GM18951 (cell line): ENCODE measurements at regions not wholly inside any gene's neighbourhood (a gene's known extent, or its start where the extent isn't known, plus 50 kb on each side); places are given as distances from the start of the nearest gene placed in this dataset.
"Not testable (repeated sequence)": the region's sequence is repeated elsewhere in the genome, so short reads cannot be mapped to it uniquely, and the experiment has no call there.

ENCODE experiments used
- POLR2A ChIP-seq: IDR thresholded peaks from 4 replicates; pipeline ENCODE4 v1.6.1; 2011; ENCODE audit warnings: mild to moderate bottlenecking; ENCODE audit not compliant: insufficient read length, insufficient read depth; ENCODE audit errors: extremely low read depth
- in situ Hi-C: fragments of 300-500 bp; cut with MboI; formaldehyde crosslinking; loops from one replicate; pipeline ENCODE4 v1.12.0; 2022; ENCODE audit warnings: low sequenced_read_pairs, mixed read lengths, inconsistent platforms; ENCODE audit not compliant: unreplicated experiment

- in situ Hi-C loops: no loop called here
- no peak for TF ChIP-seq POLR2A
Observed at GRCh38 chr13:24613755-24614154, 66.5 kb upstream of the ATP12A start.

GRCh38 chr13:24614306-24615080 is 65.7 kb upstream of the ATP12A start:
- no peak for TF ChIP-seq POLR2A
- in situ Hi-C loops: no loop called here

DNA sequence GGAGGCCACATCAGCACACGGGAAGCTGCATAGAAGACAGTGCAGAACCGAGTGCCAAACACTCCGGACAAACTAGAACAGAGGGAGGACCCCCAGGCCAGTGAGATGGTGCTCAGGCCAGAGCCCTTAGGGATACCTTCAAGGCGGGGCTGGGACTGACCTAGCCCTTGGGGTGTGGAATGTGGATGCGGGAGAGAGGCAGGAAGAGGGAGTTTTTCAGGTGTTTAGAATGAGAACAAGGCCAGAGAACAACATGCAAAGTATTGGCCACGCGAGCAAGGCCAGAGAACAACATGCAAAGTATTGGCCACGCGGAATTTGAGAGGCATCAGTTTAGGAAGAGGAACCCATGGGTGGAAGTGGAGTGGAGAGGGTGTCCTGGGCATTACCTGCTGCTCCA is 65.1 kb upstream of the ATP12A start:
- no peak for TF ChIP-seq POLR2A

DNA sequence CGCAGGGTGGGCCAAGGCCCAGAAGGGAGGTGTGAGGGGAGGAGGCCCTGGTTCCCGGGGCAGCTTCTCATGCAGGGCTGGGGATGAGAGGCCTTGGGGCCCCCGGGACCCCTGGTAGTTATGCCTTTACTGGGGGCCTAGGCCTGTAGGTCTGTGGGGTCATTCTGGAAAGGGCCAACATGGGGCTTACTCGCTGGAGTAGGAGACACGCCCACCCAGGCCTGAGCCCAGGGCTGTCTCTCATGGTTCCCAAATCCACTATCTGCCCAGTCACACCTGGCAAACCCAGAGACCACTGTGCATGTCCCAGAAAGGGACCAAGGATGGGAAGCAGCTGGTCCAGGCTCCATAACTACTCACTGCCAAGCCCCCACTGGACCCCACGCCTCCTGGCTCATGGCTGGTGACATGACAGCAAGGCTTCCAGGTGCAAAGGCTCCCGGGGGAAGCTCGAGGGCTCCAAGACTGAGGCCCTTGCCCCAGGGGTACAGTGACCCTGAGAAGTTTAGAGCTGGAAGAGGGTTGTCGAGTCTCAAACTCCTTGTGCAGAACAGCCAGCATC is 64.2 kb upstream of the ATP12A start:
- no peak for TF ChIP-seq POLR2A
- in situ Hi-C loops: no loop called here

More for the DNA sequence above, 65.1 kb upstream of the ATP12A start:
- in situ Hi-C loops: no loop called here

DNA sequence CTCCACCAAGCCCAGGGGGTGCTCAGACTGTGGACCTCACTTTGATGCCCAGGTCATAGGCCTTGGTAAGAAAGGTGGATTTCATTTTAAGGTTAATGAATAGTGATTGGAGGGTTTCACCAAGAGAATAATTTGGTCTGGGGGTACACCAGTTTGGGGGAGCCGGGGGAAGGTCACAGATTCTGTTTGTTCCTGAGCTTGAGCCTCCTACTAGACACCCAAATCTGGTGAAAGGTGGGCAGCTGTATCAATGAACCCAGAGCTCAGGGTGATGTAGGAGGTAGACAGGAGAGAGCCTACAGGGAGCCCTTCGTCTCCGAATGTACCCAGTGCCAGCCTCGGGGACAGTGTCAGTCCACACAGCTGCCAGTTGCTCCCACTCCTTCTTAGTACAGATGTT is 63.7 kb upstream of the ATP12A start:
- TF ChIP-seq POLR2A: no peak
- in situ Hi-C loops: no loop called here

- TF ChIP-seq POLR2A: no peak
- in situ Hi-C loops: no loop called here
Observed at GRCh38 chr13:24617256-24618010, 62.8 kb upstream of the ATP12A start.

DNA sequence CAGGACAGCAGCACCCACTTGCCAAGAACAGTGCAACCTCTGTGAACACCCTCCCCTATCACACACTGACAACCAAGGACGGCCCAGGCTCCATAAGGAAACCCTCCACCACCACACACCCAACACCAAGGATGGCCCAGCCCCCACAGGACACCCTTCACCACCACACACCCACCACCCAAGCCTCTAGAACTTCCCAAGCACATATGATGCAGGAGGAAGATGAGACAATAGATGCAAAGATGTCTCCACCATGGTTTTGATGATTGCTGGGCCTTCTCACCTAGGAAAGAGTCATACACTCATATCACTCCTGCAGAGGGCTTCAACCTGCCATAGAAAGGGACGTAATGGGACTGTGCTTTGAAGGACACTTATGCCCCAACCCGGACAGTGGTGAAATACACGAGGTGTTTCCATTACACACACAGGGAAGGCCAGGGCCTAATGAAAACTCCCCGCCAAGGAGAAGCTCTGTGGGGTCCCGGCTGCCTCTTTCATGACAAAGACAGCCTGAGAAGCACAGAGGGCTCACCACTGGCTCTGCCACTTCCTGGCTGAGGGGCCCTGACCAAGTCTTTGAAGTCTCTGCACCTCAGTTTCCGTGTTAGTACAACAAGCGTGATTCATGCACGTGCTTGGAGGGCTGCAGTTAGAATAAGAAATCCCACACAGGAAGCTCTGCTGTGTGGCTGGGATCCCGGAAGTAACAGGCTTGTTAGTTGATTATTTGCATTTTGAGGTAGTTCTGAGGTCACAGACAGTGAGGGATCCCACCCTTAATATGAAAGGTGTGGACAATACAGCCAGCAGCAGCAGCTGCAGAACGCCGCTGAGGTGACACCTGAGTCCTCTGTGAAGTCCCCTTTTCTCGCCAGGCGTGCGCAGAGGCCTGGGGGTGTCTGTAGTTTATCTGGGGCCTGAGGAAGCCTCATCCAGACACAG is 61.9 kb upstream of the ATP12A start:
- in situ Hi-C loops: no loop called here
- TF ChIP-seq POLR2A: no peak

DNA sequence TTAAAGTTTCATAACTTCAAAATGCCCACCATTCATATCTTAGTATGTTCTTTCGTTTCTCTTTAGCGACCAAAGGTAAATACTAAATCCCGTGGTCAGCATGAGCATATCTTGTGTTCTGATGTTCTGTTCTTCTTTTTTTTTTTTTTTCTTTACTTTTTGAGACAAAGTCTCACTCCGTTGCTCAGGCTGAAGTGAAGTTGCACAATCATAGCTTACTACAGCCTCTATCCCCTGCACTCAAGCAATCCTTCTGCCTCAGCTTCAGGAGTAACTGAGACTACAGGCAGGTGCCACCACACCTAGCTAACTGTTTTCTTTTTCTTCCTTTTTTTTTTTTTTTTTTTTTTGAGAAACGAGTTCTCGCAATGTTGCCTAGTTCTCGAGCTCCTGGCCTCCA is 60.9 kb upstream of the ATP12A start:
- in situ Hi-C loops: no loop called here
- no peak for TF ChIP-seq POLR2A

DNA sequence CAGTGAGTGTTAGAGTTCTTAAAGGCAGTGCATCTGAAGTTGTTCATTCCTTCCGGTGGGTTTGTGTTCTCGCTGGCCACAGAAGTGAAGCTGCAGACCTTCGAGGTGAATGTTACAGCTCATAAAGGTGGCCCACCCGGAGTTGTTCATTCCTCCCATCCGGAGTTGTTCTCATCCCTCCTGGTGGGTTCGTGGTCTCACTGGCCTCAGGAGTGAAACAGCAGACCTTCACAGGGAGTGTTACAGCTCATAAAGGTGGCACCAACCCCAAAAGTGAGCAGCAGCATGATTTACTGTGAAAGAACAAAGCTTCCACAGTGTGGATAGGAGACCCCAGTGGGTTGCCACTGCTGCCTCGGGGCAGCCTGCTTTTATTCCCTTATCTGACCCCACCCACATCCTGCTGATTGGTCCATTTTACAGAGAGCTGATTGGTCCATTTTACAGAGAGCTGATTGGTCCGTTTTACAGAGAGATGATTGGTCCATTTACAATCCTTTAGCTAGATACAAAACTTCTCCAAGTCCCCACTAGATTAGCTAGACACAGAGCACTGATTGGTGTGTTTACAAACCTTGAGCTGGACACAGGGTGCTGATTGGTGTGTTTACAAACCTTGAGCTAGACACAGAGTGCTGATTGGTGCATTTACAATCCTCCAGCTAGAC is 57.6 kb upstream of the ATP12A start:
- in situ Hi-C loops: not testable (repeated sequence)

GRCh38 chr13:24623149-24623665 is 57.0 kb upstream of the ATP12A start:
- TF ChIP-seq POLR2A: no peak
- in situ Hi-C loops: no loop called here

DNA sequence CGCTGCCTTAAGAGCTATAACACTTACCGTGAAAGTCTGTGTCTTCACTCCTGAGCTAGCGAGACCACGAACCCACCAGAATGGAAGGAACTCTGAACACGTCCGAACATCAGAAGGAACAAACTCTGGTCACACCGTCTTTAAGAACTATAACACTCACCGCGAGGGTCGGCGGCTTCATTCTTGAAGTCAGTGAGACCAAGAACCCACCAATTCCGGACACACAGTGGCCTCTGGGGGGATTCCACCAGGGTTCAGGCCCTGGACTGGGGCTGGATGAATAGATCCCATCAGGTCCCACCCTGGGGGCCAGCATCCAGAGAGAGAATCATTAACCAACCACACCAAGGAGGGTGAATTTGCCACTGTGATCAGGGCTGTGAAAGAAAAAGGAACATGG is 55.8 kb upstream of the ATP12A start:
- no peak for TF ChIP-seq POLR2A
- in situ Hi-C loops: no loop called here

- no peak for TF ChIP-seq POLR2A
- in situ Hi-C loops: no loop called here
Observed at GRCh38 chr13:24624801-24625231, 55.4 kb upstream of the ATP12A start.
